Hepatocyte (in vitro differentiated cells): ENCODE measurements at regions not wholly inside any gene's neighbourhood (a gene's known extent, or its start where the extent isn't known, plus 50 kb on each side); places are given as distances from the start of the nearest gene placed in this dataset.

Experiments
- CTCF ChIP-seq: fragments of 200-600 bp; sonication (generic); IDR thresholded peaks from 2 replicates; pipeline ENCODE4 v1.5.1; 2016; ENCODE audit warnings: antibody characterized with exemption, mild to moderate bottlenecking; ENCODE audit not compliant: poor library complexity
- EZH2 ChIP-seq: fragments of 200-600 bp; sonication (generic); IDR thresholded peaks from 2 replicates; pipeline ENCODE4 v1.6.1; 2016; ENCODE audit warnings: antibody characterized with exemption, mild to moderate bottlenecking, borderline replicate concordance
- EZH2phosphoT487 ChIP-seq: fragments of 200-600 bp; sonication (generic); IDR thresholded peaks from one replicate; pipeline ENCODE4 v1.6.1; 2018; ENCODE audit warnings: antibody characterized with exemption, mild to moderate bottlenecking, low read depth, moderate library complexity; ENCODE audit not compliant: unreplicated experiment, severe bottlenecking

- TF ChIP-seq CTCF, result no peak
- TF ChIP-seq EZH2phosphoT487, result no peak
- TF ChIP-seq EZH2, result no peak
Measured at GRCh38 chr5:39489263-39489662, 64.5 kb upstream of the DAB2 start.
